ENCODE measurements at regions not wholly inside any gene's neighbourhood (a gene's known extent, or its start where the extent isn't known, plus 50 kb on each side); places are given as distances from the start of the nearest gene placed in this dataset.

GRCh38 chr3:17945799-17946399, 203.5 kb upstream of the TBC1D5 start:
- DNase-seq (ENCODE audit: low spot score) = no peak

DNA sequence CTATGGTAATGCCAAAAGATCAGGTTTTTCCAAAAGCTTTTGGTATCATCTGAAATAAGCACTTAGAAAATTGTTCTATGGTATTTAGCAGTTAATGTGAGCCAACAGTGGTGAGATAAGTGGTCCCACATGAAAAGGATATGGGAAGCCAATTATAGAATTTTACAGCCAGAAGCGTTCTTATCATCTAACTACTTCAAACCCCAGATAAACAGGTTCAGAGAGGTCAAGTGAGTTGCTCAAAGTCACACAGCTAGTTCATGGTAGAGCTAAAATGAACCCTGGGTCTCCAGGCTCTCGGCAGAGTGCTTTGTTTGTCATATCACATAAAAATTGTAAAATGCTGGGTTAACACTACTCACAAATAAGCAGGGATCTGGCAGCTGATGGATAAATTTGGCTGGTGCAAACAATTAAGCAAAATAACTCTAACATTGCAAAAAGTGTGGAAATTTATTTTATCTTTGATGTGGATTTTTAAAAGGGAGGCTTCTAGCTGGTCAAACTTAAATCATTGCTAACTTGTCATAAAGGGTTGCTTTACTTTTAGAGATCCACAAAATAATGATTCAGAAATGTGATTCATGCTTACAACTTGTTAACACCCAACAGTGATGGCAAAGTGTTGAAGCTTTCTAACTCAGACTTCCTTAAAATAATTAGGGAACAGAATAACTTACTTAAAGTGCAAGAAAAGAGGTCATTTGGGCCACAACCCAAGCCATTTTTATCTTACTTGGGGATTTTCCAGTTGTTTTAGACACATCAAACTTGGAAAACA, 202.8 kb upstream of the TBC1D5 start:
- DNase-seq (ENCODE audit: low spot score) = no peak

- no peak for DNase-seq (ENCODE audit: low spot score)
Observed at GRCh38 chr3:17942856-17943255, 200.4 kb upstream of the TBC1D5 start.

GRCh38 chr3:17941766-17942165, 199.3 kb upstream of the TBC1D5 start:
- DNase-seq (ENCODE audit: low spot score) = no peak

DNA sequence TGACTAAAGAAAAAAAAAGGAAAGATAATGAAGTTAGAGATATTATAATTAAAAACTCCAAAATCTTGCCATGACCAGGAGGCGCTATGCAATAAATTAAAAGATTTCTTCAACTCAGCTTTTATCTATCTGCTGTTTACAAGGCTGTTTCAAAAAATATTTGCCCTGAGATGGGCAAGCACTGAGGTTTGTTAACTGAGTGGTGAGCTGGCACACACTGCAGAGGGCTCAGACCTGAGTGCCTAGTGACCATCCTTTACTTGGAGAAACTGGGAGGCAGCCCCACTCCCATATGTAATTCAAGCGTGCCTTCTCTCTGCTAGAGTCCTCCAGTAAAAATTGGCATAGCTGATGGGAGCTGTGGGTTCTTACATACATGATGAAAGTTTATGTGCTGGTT, 198.7 kb upstream of the TBC1D5 start:
- DNase-seq (ENCODE audit: low spot score) = no peak

DNA sequence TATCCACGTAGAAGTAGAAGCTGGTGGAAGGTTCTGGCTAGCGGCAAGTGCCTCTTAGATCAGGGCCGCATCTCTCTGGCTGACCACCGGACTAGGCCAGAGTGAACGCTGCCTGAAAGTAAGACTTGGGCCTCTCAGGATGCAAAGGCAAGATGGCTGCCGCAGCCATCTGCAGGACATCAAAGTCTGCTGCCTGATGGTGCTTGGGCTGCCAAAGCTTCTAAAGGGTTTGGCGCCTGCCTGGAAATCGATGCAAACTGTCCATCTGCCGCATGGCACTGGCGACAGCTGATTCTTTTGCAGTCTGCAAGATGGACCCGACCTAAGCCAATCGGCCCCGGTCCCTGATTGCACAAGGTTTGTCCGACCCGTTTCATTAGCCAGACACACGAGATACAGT, 196.7 kb upstream of the TBC1D5 start:
- no peak for DNase-seq (ENCODE audit: low spot score)

GRCh38 chr3:17938313-17938712, 195.9 kb upstream of the TBC1D5 start:
- no peak for DNase-seq (ENCODE audit: low spot score)

DNA sequence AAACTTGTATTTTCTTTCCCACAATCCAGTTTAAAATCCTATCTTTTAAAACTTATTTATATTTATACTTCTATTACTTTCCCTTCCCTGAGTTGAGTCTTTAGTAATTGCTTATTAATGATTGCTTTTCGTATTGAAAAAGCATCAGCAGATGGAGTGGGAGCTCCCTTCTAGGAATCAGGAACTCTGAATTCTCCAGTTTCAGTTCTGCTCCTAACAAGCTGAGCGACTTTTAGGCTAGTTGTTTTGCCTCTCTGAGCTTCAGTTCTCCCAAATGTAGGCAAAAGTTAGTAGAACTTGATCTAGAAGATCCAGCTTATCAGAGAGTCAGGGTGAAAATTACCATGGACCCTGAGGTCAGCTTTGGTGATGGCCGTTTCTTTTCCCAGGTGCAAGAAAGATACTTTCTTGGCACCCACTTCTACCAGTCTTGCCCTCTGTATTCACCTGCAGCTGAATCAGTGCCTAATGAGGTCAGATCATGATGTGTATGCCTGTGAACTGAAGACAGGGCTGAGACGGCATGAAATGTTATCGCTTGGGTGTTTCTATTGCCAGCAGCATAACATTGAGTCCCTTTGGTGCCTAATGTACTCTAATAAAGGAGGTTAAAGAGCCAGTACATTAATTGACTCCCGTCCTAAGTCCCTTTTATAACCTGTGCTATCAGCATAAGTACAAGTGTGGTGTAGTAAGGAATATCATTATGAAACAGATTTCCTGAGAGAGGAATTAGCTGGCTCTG, 194.5 kb upstream of the TBC1D5 start:
- no peak for DNase-seq (ENCODE audit: low spot score)

GRCh38 chr3:17935222-17935621, 192.8 kb upstream of the TBC1D5 start:
- DNase-seq (ENCODE audit: low spot score) = no peak

DNA sequence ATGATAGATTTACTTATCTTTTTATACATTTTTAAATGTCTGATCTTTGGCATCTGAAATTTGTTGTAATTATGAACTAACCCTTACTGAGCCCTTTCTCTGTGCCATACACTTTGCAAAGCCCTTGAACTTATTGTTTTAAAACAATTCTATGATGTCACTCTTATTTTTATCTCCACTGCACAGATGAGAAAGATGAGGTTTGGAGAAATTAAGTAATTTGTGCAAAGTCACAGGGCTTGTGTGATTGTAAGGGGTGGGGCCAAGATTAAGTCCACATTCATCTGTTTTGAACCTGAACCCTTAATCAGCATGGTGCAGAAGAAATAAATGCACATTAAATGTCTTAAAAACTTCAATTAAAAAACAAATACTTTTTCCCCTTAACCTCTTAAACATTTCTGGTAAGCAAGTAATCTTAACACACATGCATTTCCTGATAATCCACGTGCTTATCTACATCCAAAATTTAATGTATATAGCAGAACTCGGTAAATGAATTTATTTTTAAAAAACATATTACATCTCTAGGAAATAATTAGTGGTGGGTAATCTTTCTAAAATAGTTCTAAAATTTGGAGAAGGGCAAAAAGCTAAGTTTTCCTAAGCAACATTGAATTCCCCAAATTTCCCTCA, 189.8 kb upstream of the TBC1D5 start:
- DNase-seq (ENCODE audit: low spot score) = no peak

- DNase-seq (ENCODE audit: low spot score) = no peak
Observed at GRCh38 chr3:17931131-17931530, 188.7 kb upstream of the TBC1D5 start.

- DNase-seq (ENCODE audit: low spot score) = no peak
Observed at GRCh38 chr3:17928502-17929145, 186.2 kb upstream of the TBC1D5 start.

DNA sequence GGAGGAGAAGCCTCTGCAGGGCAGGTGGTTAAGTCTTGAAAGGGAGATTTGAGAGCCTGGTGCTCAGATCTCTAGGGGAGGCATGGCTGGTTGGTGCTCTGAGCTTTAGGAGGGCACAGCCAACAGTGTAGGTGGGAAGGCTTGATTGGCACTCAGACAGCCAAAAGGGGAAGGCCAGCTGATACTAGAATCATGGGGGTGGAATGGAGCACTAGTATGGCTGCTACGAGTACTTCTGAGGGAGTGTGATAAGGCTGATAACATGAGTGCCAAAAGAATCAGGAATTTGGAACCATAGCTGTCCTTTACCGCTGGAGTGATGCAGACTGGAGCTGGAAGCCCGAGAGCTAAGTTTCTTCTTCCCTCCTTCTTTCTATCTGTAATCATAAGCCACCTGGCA, 184.6 kb upstream of the TBC1D5 start:
- no peak for DNase-seq (ENCODE audit: low spot score)

GRCh38 chr3:17915341-17915740, 172.9 kb upstream of the TBC1D5 start:
- no peak for DNase-seq (ENCODE audit: low spot score)

- DNase-seq (ENCODE audit: low spot score) = no peak
Observed at GRCh38 chr3:17913359-17913758, 170.9 kb upstream of the TBC1D5 start.

DNA sequence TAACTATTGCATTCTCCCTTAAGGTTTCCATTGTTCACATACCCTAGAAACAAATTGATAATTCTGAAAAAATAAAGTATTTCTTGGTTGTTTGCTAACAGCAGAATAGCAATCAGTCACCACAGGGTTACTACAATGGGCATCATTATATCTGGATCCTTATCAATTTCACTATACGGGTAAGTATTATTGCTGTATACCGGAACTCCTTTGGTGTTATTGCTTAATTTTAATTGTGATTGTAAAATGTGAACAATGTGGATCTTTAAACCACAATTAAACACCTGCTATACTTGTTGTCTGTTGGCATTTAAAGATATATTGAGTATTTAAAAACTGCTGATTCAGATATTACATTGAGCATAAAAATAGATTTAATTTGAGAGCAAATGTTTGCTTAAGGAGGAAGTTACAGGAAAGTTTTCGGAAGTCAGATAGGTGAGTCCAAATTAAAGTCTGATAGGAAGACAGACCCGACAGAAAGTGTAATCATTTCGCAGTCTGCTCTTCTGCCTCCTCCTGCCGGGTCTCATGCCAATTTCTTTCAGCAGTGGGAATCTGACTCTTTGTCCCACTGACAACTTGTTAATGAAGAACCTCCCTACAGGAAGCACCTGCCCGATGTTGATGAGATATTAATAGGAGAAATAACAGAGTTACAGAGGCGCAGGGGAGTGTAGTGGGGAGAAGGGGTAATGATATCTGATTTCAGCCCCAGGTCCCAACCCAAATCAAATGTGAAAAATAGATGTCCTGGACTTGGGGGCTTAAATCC, 169.7 kb upstream of the TBC1D5 start:
- no peak for DNase-seq (ENCODE audit: low spot score)

DNA sequence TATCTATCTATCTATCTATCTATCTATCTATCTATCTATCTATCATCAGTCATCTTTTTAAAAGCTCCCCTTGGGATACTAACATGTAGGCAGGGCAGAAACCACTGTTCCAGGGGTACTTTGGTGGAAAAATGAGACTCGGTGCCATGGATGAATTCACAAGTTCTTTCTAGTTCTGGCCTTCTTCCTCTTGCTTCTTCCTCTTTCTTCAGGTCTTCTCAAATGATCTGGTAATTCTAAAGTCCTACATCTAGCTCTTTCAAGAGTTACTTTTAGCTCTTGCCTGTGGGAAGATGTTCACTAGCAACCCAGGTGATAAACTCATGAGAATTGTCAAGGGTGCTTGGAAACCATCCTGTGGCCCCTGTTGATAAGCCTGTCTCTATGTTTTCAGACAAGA, 168.5 kb upstream of the TBC1D5 start:
- no peak for DNase-seq (ENCODE audit: low spot score)

- no peak for DNase-seq (ENCODE audit: low spot score)
Observed at GRCh38 chr3:17909714-17910113, 167.3 kb upstream of the TBC1D5 start.

DNA sequence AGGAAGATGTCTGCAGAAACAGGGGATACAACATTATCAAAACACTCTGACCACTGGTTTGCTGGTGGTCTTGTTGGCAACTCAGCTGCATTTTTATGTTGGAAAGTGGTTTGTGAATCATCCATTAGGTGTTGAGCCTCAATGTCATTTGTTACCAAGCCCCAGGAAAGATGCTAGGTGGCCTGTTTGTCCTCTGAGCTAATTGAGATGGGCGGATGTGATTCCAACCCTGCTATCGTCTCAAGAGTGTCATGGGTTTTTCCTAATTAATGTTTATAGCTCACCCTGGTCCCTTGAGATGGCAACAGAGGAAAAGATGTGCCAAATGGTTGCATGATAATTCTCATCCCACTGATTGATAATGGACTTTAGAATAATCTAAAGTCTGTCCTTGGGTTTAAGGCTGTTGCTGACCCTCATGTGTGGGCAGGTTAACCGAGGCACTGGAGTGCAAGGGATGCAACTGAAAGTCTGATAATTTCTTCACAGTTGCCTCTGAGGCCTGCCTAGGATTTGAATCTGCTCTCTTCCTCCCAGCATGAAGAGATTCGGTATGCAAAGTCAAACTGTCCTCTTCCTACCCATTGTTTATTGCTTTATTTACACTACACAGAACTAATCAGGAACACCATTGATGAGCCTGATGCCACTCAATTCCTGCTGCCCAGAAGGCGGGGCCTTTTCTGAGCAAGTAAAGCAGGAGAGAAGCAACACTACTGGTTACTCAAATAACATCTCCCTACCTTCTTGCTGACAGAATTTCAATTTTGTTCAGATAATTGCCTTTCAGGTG, 166.2 kb upstream of the TBC1D5 start:
- DNase-seq (ENCODE audit: low spot score) = no peak

GRCh38 chr3:17905996-17906395, 163.6 kb upstream of the TBC1D5 start:
- DNase-seq (ENCODE audit: low spot score) = no peak

GRCh38 chr3:17901893-17902292, 159.5 kb upstream of the TBC1D5 start:
- no peak for DNase-seq (ENCODE audit: low spot score)

Measured in hepatic stellate cell (primary cell).